ENCODE measurements at regions not wholly inside any gene's neighbourhood (a gene's known extent, or its start where the extent isn't known, plus 50 kb on each side); places are given as distances from the start of the nearest gene placed in this dataset.

DNA sequence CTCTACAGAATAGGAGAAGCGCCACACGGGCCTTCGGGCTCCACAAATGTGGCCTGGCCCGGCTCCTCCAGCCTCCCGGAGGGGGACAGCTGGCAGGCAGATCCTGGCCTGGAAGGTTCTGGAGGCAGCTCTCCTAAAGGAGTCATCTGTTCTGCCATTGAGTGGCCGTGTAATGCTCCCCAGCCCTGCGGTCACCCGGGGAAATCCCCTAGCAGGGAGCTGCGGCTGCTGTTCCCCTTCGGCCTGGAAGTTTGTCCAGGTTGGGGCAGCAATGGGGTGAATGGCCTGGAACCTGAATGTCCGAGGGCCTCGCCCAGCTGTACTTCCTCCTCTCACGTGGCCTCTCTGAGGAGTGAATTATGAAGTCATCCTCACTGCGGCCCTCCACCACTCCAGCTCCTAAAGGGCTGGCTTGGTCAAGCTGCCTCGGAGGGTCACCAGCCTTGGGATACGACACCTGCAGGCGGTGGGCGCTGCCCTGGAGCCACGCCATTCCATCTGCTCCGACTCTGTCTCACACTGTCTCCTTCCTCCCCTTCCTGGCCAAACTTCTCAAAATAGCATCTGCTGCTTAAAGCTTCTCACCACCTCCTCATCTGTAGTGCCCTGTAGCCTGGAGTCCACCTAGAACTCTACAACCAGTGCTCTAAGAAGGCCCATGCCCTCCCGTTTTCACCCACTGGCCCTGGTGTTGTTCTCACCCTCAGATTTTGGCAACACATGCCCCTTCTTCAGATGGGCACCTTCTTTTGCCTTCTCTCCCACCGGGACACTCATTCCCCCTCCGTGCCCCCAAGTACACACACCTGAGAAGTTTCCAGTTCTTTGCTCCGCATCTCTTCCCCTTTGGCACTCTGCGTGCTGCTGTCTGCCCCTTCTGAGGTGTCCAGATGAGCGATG lies 54.4 kb upstream of the TMPRSS2 start:
- TF ChIP-seq, protein P1, sequence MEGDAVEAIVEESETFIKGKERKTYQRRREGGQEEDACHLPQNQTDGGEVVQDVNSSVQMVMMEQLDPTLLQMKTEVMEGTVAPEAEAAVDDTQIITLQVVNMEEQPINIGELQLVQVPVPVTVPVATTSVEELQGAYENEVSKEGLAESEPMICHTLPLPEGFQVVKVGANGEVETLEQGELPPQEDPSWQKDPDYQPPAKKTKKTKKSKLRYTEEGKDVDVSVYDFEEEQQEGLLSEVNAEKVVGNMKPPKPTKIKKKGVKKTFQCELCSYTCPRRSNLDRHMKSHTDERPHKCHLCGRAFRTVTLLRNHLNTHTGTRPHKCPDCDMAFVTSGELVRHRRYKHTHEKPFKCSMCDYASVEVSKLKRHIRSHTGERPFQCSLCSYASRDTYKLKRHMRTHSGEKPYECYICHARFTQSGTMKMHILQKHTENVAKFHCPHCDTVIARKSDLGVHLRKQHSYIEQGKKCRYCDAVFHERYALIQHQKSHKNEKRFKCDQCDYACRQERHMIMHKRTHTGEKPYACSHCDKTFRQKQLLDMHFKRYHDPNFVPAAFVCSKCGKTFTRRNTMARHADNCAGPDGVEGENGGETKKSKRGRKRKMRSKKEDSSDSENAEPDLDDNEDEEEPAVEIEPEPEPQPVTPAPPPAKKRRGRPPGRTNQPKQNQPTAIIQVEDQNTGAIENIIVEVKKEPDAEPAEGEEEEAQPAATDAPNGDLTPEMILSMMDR (conservative IDR thresholded peaks at IDR 0.05; ENCODE audit: low read depth, low read length), result no peak
- DNase-seq (ENCODE audit: low read depth), result no peak
- H3K4me3 ChIP-seq (ENCODE audit: low read depth, low read length), result no peak overlapping the region

DNA sequence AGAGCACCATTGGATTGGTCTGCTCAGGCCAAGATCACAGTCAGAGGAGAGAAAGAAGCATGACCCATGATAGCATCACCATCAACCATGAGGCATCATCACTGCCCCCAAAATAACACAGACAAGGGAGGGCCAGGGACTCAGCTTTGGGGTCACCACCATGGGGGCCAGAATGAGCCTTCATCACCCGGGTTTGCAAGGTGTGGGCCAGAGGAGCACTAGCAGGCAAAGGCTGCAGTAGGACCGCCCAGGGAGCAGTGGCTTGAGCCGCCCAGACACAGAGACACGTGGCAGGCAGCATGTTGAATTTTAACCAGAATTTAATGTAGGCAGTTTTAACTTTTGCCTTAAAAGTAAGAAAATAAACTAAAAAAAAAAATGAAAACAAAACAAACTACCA lies 53.7 kb upstream of the TMPRSS2 start:
- H3K4me3 ChIP-seq (ENCODE audit: low read depth, low read length), result no peak overlapping the region
- no peak for DNase-seq (ENCODE audit: low read depth)
- TF ChIP-seq, protein P1 (conservative IDR thresholded peaks at IDR 0.05; ENCODE audit: low read depth, low read length), result no peak

DNA sequence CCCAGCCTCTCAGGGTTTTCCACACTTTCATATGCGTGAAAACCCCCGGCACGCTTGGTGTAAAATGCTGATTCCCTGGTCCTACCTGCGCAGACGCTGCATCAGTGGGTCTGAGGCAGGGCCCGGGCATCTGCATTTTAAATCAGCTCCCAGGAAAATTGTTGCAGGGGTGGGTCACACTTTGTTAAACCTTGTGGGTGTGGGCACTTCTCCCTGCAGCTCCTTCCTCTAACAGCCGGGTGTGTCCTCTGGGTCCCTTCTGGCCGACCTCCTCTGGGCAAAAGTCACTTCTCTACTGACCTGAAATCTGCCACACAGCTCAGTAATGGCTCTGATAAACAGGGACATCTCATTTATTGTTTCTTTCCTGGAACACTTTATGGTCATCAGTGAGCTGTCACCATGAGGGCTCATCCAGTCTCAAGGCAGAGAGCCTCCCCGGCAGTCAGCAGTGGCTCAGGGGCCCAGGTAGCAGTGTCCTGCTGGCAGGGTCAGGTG lies 52.8 kb upstream of the TMPRSS2 start:
- no peak overlapping the region for H3K4me3 ChIP-seq (ENCODE audit: low read depth, low read length)
- TF ChIP-seq, protein P1 (conservative IDR thresholded peaks at IDR 0.05; ENCODE audit: low read depth, low read length), result no peak
- DNase-seq (ENCODE audit: low read depth), result no peak

DNA sequence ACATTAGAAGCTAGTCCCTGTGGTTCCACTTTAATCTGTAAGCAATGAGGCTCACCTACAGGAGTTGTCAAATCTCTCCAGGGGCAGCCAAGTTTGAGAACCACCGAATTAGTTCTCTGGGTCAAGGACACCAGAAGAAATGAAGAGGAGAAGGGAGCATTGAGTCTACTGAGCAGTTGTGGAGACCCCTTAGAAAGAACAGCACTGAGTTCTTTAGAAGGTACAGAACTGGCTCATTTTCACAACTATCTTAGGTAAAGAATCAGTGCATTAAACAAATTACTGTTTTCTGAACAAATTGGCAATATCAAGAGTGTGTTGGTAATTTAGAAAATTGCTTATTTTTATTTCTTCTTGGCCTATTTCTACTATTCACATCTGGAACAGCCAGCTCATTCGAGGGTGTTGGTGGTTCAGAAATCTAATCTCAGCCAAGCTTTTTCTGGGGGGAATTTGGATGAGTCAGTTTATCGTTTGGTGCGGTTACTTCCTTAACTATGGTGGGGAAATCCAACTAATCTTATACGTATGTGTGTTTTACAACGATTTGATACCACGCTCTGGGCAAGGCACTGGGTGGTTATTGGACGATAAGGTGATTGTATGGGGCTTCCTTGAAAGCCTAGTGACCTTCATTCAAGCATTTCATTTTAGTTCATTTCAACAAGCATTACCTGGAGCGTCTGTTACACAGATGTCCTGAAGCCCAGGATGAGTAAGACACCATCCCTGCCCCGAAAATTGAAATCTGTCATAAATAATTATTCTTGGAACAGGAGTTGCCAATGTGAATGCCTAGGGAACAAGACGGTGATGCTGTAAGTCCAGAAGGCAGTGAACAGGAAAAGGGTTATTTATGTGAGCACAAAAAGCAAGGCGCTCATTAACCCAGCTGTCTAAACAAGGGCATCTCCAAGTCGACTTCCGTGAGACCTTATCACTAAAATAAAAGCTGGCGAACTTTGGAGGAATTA lies 52.0 kb upstream of the TMPRSS2 start:
- no peak for DNase-seq (ENCODE audit: low read depth)
- TF ChIP-seq, protein P1 (conservative IDR thresholded peaks at IDR 0.05; ENCODE audit: low read depth, low read length), result no peak

DNA sequence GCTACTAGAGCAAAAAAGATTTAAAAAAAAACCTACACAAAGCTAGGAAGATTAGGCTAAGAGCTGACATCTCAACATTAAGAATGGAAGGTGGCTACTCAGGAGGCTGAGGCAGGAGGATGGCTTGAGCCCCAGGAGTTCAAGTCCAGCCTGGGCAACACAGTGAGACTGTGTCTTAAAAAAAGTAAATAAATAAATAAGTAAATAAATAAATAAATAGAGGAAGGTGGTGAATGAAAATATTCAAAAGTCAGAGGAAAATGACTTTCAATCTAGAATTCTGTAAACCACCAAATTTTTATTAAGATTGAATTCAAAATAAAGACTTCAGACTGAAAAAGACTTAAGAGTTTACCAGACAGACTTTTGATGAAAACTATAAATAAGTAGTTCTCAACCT lies 50.9 kb upstream of the TMPRSS2 start:
- TF ChIP-seq, protein P1 (conservative IDR thresholded peaks at IDR 0.05; ENCODE audit: low read depth, low read length), result no peak
- no peak overlapping the region for H3K4me3 ChIP-seq (ENCODE audit: low read depth, low read length)
- no peak for DNase-seq (ENCODE audit: low read depth)

More for the DNA sequence above, 52.0 kb upstream of the TMPRSS2 start:
- no peak overlapping the region for H3K4me3 ChIP-seq (ENCODE audit: low read depth, low read length)

DNA sequence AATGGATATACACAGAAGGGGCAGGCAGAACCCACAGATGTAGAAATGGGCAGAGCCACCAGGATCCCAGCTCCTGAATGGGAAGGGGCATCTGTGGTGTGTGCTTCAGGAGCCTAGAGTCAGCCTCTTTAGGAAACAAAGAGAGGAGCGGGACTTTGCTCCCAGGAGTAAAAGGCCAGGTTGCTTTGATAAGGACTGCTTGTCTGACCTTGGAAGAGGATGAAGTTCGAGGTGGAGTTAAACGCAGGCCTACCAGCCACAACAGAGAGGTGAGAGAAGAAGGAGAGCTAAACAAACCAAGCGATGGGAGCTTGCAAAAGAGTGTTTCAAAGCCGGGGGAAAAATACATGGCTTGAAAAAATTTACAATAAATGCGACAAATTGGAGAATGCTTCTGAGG lies 49.9 kb upstream of the TMPRSS2 start:
- TF ChIP-seq, protein P1 (conservative IDR thresholded peaks at IDR 0.05; ENCODE audit: low read depth, low read length), result no peak
- no peak overlapping the region for H3K4me3 ChIP-seq (ENCODE audit: low read depth, low read length)
- DNase-seq (ENCODE audit: low read depth), result no peak
